Skeletal muscle tissue (tissue), 3 donors: ENCODE measurements at regions not wholly inside any gene's neighbourhood (a gene's known extent, or its start where the extent isn't known, plus 50 kb on each side); places are given as distances from the start of the nearest gene placed in this dataset.
"Not testable (repeated sequence)": the region's sequence is repeated elsewhere in the genome, so short reads cannot be mapped to it uniquely, and the experiment has no call there.

Experiments used
- H3K27ac ChIP-seq: one replicate; pipeline ENCODE4 v1.7.0; 2013; ENCODE audit warnings: mild to moderate bottlenecking, low read depth, low read length, inconsistent platforms
- H3K27me3 ChIP-seq, 3 donors: one replicate each; pipeline ENCODE4 v1.7.0; 2013; ENCODE audit warnings: low read length in 3 of 3; ENCODE audit not compliant: control insufficient read depth in 3 of 3, insufficient read depth in 3 of 3
- H3K36me3 ChIP-seq, 3 donors: one replicate each; pipeline ENCODE4 v1.7.0; 2013; ENCODE audit warnings: low read length in 3 of 3; ENCODE audit not compliant: control insufficient read depth in 3 of 3, insufficient read depth in 3 of 3
- H3K4me1 ChIP-seq, 3 donors: one replicate each; pipeline ENCODE4 v1.7.0; 2013; ENCODE audit warnings: low read length in 3 of 3, mild to moderate bottlenecking in 3 of 3; ENCODE audit not compliant: control insufficient read depth in 3 of 3, insufficient read depth in 3 of 3
- H3K4me3 ChIP-seq, 3 donors: one replicate each; pipeline ENCODE4 v1.7.0; 2013; ENCODE audit warnings: low read length in 3 of 3
- H3K9ac ChIP-seq, 3 donors: one replicate each; pipeline ENCODE4 v1.7.0; 2013; ENCODE audit warnings: low read length in 3 of 3, mild to moderate bottlenecking in 3 of 3, moderate library complexity in 2 of 3, low read depth in 1 of 3
- H3K9me3 ChIP-seq, 3 donors: one replicate each; pipeline ENCODE4 v1.7.0; 2013; ENCODE audit warnings: low read length in 3 of 3; ENCODE audit not compliant: control insufficient read depth in 3 of 3
- donor health status: Osteomylitis.

GRCh38 chr2:221911321-221911720 lies 339.2 kb upstream of the EPHA4 start:
- H3K9ac ChIP-seq = no peak overlapping the region
- no peak overlapping the region for H3K27ac ChIP-seq
- H3K36me3 ChIP-seq = no peaks in the 10 kb centered on the region
- H3K4me1 ChIP-seq = no peaks in the 10 kb centered on the region
- H3K4me3 ChIP-seq = no peak overlapping the region
- H3K9me3 ChIP-seq = no peaks in the 10 kb centered on the region
- H3K27me3 ChIP-seq = no peaks in the 10 kb centered on the region

- H3K36me3 ChIP-seq = no peaks in the 10 kb centered on the region
- no peaks in the 10 kb centered on the region for H3K4me1 ChIP-seq
- H3K27me3 ChIP-seq = no peaks in the 10 kb centered on the region
- H3K4me3 ChIP-seq = no peak overlapping the region
- no peak overlapping the region for H3K9ac ChIP-seq
- no peak overlapping the region for H3K27ac ChIP-seq
- H3K9me3 ChIP-seq = no peaks in the 10 kb centered on the region
These were observed 336.4 kb upstream of the EPHA4 start for GRCh38 chr2:221908518-221908917.

- Histone ChIP-seq H3K27me3 (no peaks in the 10 kb centered on the region), H3K27ac (no peak overlapping the region)
These were observed 325.6 kb upstream of the EPHA4 start for GRCh38 chr2:221897718-221898117.

GRCh38 chr2:221896505-221897151 lies 324.5 kb upstream of the EPHA4 start:
- H3K27ac ChIP-seq = no peak overlapping the region
- no peaks in the 10 kb centered on the region for H3K36me3 ChIP-seq
- no peaks in the 10 kb centered on the region for H3K4me1 ChIP-seq
- H3K9me3 ChIP-seq = no peaks in the 10 kb centered on the region
- H3K4me3 ChIP-seq = peak overlapping the region in 1 of 3 donors; percentile 22
- peak overlapping the region in 1 of 3 donors; percentile 40 for H3K9ac ChIP-seq
- H3K27me3 ChIP-seq = no peaks in the 10 kb centered on the region

More at GRCh38 chr2:221897718-221898117, 325.6 kb upstream of the EPHA4 start:
- Histone ChIP-seq H3K36me3 (no peaks in the 10 kb centered on the region), H3K9me3 (no peaks in the 10 kb centered on the region), H3K9ac (no peak overlapping the region), H3K4me1 (no peaks in the 10 kb centered on the region), H3K4me3 (no peak overlapping the region)

GRCh38 chr2:221895366-221896121 lies 323.4 kb upstream of the EPHA4 start:
- Histone ChIP-seq H3K9ac (no peak overlapping the region), H3K27ac (no peak overlapping the region), H3K4me3 (no peak overlapping the region), H3K36me3 (no peaks in the 10 kb centered on the region), H3K9me3 (no peaks in the 10 kb centered on the region), H3K27me3 (no peaks in the 10 kb centered on the region), H3K4me1 (no peaks in the 10 kb centered on the region)

GRCh38 chr2:221893501-221893900 lies 321.4 kb upstream of the EPHA4 start:
- no peak overlapping the region for H3K4me3 ChIP-seq
- H3K9ac ChIP-seq = no peak overlapping the region
- no peak overlapping the region for H3K27ac ChIP-seq
- H3K9me3 ChIP-seq = no peaks in the 10 kb centered on the region
- no peaks in the 10 kb centered on the region for H3K27me3 ChIP-seq
- no peaks in the 10 kb centered on the region for H3K36me3 ChIP-seq
- H3K4me1 ChIP-seq = no peaks in the 10 kb centered on the region

GRCh38 chr2:221892006-221892405 lies 319.9 kb upstream of the EPHA4 start:
- H3K9me3 ChIP-seq, H3K27me3 ChIP-seq, H3K27ac ChIP-seq, H3K4me1 ChIP-seq, H3K9ac ChIP-seq, H3K36me3 ChIP-seq, H3K4me3 ChIP-seq: not testable (repeated sequence)

- H3K9ac ChIP-seq = no peak overlapping the region
- no peaks in the 10 kb centered on the region for H3K4me1 ChIP-seq
- H3K4me3 ChIP-seq = no peak overlapping the region
- no peaks in the 10 kb centered on the region for H3K36me3 ChIP-seq
- peaks cover 0 to 2% (median 0%) of the 10 kb centered on the region in 3 donors for H3K27me3 ChIP-seq
- no peaks in the 10 kb centered on the region for H3K9me3 ChIP-seq
- no peak overlapping the region for H3K27ac ChIP-seq
These were observed 311.9 kb upstream of the EPHA4 start for GRCh38 chr2:221883976-221884375.

- Histone ChIP-seq H3K9ac (no peak overlapping the region), H3K4me1 (no peaks in the 10 kb centered on the region), H3K27ac (no peak overlapping the region), H3K4me3 (no peak overlapping the region), H3K27me3 (peaks cover 0 to 2% (median 0%) of the 10 kb centered on the region in 3 donors), H3K36me3 (no peaks in the 10 kb centered on the region), H3K9me3 (no peaks in the 10 kb centered on the region)
These were observed 303.9 kb upstream of the EPHA4 start for GRCh38 chr2:221876016-221876415.

GRCh38 chr2:221874444-221874843 lies 302.3 kb upstream of the EPHA4 start:
- no peaks in the 10 kb centered on the region for H3K9me3 ChIP-seq
- H3K9ac ChIP-seq = no peak overlapping the region
- no peaks in the 10 kb centered on the region for H3K27me3 ChIP-seq
- H3K4me3 ChIP-seq = no peak overlapping the region
- H3K4me1 ChIP-seq = no peaks in the 10 kb centered on the region
- no peaks in the 10 kb centered on the region for H3K36me3 ChIP-seq
- no peak overlapping the region for H3K27ac ChIP-seq
